Activated naive CD8-positive, alpha-beta T cell treated with anti-CD3 and anti-CD28 coated beads, Interleukin-2, amount 50 U/mL, for 24 hours (primary cell): ENCODE measurements at regions not wholly inside any gene's neighbourhood (a gene's known extent, or its start where the extent isn't known, plus 50 kb on each side); places are given as distances from the start of the nearest gene placed in this dataset.

ENCODE experiments used
- ATAC-seq: fragments of 150-1000 bp; cut with Tn5 transposase; one replicate; pipeline ENCODE4 v1.10.0; 2021
- DNase-seq: peaks from one replicate; pipeline ENCODE4 v3.0.0; 2021
- H3K27ac Mint-ChIP-seq: one replicate; pipeline ENCODE4 v1.8.0; 2021; ENCODE audit warnings: mild to moderate bottlenecking, mixed read lengths
- H3K27me3 Mint-ChIP-seq: one replicate; pipeline ENCODE4 v1.8.0; 2021; ENCODE audit warnings: mixed read lengths
- H3K36me3 Mint-ChIP-seq: one replicate; pipeline ENCODE4 v1.8.0; 2021; ENCODE audit warnings: low read depth, mixed read lengths
- H3K4me1 Mint-ChIP-seq: one replicate; pipeline ENCODE4 v1.8.0; 2021; ENCODE audit warnings: mixed read lengths
- H3K4me3 Mint-ChIP-seq: one replicate; pipeline ENCODE4 v1.8.0; 2021; ENCODE audit warnings: mild to moderate bottlenecking, moderate library complexity, mixed read lengths
- H3K9me3 Mint-ChIP-seq: one replicate; pipeline ENCODE4 v1.8.0; 2021; ENCODE audit warnings: mixed read lengths

DNA sequence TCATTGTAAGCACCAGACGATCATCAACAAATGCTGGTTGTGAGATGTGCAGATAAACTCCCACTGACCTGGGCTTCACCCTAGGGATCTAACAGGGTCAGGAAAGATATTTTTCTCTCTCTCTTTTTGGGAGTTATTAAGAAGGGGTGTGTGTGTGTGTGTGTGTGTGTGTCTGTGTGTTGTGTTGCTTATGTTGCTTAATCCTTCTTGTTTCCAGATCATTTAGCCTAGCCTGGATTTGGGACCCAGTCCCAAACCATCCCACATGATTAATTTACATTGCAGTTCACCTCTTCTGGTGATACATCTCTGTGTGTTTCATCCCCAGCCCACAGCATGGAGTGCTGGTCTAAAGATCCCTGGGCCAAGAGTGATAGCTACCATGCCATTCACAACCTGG is 122.8 kb upstream of the IPO9 start:
- Mint-ChIP-seq H3K9me3 (peaks cover 3% of the 10 kb centered on the region), H3K27ac (no peak overlapping the region), H3K36me3 (no peaks in the 10 kb centered on the region), H3K4me1 (no peaks in the 10 kb centered on the region), H3K4me3 (no peak overlapping the region), H3K27me3 (peaks cover 8% of the 10 kb centered on the region)
- ATAC-seq (no peak), DNase-seq (no peak)

DNA sequence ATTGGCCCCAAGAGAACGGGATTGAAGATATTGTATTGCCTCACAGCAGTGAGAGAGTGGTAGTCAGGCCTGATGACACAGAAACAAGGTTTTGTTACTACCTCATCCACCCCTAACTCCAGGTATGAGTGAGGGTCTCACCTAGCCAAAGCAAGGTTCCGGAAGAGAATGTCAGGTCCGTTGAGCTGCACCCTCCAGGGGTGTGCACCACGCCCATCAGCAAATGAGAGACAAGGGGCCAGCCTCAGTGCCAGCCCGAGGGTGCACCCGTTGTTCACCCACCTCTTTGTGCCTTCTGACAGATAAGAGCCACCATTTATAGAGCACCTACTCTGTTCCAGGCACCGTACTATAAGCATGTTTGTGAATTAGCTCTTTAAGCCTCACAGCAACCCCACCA is 121.9 kb upstream of the IPO9 start:
- ATAC-seq (no peak), DNase-seq (no peak)
- no peaks in the 10 kb centered on the region for H3K36me3 Mint-ChIP-seq
- no peaks in the 10 kb centered on the region for H3K4me1 Mint-ChIP-seq
- peaks cover under 1% of the 10 kb centered on the region for H3K9me3 Mint-ChIP-seq
- peaks cover 8% of the 10 kb centered on the region for H3K27me3 Mint-ChIP-seq
- H3K27ac Mint-ChIP-seq, result no peak overlapping the region
- no peak overlapping the region for H3K4me3 Mint-ChIP-seq

DNA sequence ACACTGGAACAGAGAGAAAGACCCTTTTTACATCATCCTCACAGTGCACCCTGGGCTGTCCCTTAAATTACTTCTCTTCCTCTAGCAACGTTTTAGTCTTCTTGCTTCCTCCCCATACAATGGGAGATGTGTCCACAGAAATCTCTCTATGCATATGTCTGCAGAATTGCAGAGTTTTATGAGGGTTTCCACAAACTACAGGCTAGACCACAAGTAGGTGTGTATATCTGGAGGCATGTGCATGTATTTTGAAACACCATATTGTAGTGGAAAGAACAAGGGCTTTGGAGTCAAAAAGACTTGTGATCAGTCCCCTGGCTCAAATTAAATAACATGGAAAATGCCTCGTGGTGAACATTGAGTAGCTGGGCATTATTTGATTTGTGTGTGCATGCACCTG is 121.3 kb upstream of the IPO9 start:
- H3K9me3 Mint-ChIP-seq, result no peaks in the 10 kb centered on the region
- no peaks in the 10 kb centered on the region for H3K36me3 Mint-ChIP-seq
- DNase-seq (no peak), ATAC-seq (no peak)
- no peaks in the 10 kb centered on the region for H3K4me1 Mint-ChIP-seq
- no peak overlapping the region for H3K27ac Mint-ChIP-seq
- H3K27me3 Mint-ChIP-seq, result peaks cover 8% of the 10 kb centered on the region
- H3K4me3 Mint-ChIP-seq, result no peak overlapping the region

DNA sequence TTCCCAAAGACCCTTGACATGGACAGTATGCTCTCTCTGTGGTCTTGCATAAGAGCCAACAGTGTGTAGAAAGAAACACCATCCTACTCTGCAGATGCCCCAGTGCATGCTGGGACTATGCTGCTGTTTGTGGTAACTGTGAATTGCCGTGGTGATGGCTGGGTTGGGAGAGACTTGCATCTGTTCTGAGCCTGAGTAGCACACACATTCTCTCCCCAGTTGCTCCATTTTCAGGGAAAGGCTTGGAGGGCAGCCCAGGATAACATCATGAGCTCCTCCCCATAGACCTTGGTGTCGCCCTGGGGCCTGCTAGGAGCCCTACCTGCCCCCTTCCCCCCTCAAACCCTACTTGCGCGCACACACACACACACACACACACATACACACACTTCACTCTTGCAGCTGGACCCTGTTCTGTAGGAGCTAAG is 120.9 kb upstream of the IPO9 start:
- Mint-ChIP-seq H3K27me3 (peaks cover 8% of the 10 kb centered on the region), H3K27ac (no peak overlapping the region), H3K4me1 (no peaks in the 10 kb centered on the region), H3K9me3 (no peaks in the 10 kb centered on the region), H3K4me3 (no peak overlapping the region), H3K36me3 (no peaks in the 10 kb centered on the region)
- DNase-seq, result no peak
- ATAC-seq, result no peak

DNA sequence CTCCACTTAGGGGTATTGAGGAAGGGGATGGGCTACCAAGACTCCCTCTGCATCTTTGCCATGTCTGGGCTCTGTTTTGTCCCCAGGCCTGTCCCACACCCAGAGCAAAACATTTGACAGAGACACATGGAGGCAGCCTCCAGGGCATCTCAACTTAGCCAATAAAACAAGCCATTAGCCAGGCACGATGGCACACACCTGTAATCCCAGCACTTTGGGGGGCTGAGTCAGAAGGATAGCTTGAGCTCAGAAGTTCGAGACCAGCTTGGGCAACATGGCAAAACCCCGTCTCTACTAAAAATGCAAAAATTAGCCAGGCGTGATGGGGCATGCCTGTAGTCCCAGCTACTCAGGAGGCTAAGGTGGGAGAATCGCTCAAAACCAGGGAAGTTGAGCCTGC is 120.3 kb upstream of the IPO9 start:
- H3K27ac Mint-ChIP-seq, result no peak overlapping the region

DNA sequence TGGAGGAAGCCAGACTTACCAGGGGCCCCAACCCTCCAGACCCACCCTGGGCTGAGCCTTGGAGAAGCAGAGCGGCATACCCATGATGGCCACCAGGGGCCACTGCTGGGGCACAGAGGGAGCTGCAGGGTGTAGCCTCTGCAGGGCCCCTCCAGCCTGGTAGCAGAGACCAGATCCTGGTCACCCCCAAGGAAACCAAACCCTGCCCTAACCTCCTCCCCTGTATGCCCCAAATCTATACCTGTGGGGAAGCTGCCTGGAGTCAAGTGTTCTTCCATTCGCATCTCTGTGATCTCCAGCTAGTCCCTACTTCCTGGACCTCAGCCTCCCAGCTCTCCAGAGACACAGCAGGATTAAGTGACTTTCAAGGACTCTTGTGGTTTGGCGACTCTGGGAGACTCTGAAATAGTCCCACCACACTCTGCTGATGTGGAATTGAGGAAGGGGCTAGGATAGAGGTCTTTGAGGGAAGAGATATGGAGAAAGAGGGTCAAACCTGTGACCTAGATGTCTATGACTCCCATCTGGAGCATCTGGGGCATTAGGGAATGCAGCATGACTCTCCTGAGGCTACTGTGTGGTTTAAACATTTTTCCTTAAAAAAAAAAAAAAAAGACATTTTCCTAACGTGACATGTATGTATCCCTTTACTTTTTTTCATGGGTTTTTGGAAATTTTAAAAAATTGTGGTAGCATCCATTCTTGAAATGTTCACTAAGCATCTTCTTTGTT is 119.2 kb upstream of the IPO9 start:
- Mint-ChIP-seq H3K36me3 (no peaks in the 10 kb centered on the region), H3K4me1 (no peaks in the 10 kb centered on the region), H3K9me3 (no peaks in the 10 kb centered on the region), H3K27me3 (peaks cover 6% of the 10 kb centered on the region), H3K27ac (no peak overlapping the region), H3K4me3 (no peak overlapping the region)
- ATAC-seq (peak; percentile 91), DNase-seq (peak; percentile 74)

More for the DNA sequence above, 120.3 kb upstream of the IPO9 start:
- H3K27me3 Mint-ChIP-seq, result peaks cover 8% of the 10 kb centered on the region
- no peak overlapping the region for H3K4me3 Mint-ChIP-seq
- no peaks in the 10 kb centered on the region for H3K36me3 Mint-ChIP-seq
- no peaks in the 10 kb centered on the region for H3K4me1 Mint-ChIP-seq
- DNase-seq (no peak), ATAC-seq (no peak)
- no peaks in the 10 kb centered on the region for H3K9me3 Mint-ChIP-seq

DNA sequence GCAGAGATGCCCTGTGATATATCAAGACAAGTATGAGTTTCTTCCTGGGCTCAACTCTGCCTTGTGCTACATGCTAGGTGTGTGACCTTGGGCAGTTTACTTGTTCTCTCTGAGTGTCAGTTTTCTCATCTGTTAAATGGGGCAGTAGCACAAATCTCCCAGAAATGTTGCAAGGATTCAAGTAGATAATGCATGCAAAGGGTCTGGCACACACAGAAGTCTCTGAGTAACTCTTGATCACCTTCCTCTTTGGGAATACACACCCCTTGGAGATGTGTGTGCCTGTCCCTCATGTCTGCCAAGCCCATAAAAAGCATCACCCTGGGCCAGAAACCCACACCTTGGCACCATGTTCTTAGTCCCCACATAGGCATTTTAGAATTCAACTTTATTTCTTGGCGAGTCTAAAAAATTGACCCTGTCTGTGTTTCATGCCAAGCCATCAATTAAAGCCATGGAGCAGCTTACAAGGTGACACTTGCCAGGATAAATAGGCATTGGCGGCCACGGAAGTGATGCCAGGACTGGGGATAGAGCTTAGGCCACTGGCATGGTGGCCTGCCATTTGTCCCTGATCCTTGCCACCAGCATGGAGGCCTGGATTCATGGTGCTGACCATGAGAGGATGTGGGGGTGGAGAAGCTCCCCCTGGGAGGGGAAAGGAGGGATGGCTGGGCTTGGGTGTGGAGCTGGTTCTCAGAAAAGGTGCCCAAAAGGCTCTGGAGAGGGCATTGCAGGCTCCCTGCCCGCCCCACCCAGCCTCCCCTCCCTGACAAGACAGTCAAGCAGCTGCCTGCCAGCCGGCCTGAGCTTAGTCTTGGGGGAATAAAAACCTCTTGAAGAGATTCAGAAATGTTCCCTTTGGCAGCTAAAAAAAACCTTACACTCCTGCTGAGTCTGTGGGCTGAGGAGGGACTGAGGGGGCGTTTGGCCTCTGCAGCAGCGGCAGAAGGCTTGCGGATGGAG is 118.0 kb upstream of the IPO9 start:
- ATAC-seq, result no peak
- peaks cover 2% of the 10 kb centered on the region for H3K27me3 Mint-ChIP-seq

DNA sequence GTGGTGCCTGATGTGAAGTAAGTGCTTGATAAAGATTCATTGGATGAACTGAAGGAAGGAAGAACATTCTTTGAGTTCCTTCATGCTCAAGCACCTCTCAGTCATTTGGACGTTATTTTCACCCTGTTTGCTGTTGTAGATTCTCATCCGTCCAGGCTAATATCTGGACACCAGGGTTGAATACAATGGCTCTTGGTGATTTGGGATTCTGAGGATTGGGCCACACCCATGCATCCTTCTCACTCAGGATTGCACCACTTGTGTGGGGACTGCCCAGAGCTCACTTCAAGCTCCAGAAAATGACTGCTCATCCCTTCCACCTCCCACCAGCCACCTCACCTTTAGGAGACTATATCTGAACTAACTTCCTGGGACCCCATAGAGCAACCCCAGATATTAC is 117.1 kb upstream of the IPO9 start:
- Mint-ChIP-seq H3K27me3 (no peaks in the 10 kb centered on the region), H3K27ac (no peak overlapping the region), H3K4me3 (no peak overlapping the region), H3K4me1 (peaks cover 4% of the 10 kb centered on the region), H3K9me3 (no peaks in the 10 kb centered on the region), H3K36me3 (no peaks in the 10 kb centered on the region)
- DNase-seq (no peak), ATAC-seq (no peak)

More for the DNA sequence above, 118.0 kb upstream of the IPO9 start:
- no peak for DNase-seq
- Mint-ChIP-seq H3K27ac (no peak overlapping the region), H3K36me3 (no peaks in the 10 kb centered on the region), H3K9me3 (no peaks in the 10 kb centered on the region), H3K4me3 (no peak overlapping the region), H3K4me1 (peaks cover under 1% of the 10 kb centered on the region)

DNA sequence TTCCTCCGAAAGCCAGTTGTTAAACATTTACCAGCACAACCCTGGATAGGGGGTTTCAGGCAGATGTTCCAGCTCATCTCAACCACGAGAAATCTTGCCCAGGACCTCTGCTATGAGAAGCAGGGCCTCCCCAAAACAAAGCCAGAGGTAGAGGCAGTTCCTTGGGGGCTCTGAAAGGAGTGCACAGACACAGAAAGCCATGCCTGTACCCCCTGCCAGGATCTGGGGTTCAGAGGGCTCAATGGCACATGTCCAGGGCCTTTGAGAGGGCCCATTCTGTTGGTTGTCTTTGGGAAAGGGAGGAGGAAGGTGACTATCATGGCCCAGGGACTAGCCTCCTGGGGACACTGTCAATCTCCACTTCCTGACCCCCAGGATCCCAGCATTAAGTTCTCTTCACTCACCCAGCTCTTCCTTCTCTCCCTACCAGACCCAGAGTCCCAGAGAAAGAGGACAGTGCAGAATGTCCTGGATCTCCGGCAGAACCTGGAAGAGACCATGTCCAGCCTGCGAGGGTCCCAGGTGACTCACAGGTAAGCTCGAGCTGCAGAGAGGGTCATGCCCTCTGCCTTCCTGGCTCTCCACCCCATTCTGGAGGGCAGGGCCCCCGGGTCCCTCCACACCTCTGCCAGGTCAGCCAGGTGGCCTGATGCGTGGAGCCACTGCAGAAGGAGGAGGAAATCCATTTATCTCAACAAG is 116.4 kb upstream of the IPO9 start:
- ATAC-seq (no peak), DNase-seq (no peak)
- H3K9me3 Mint-ChIP-seq, result no peaks in the 10 kb centered on the region
- peaks cover 4% of the 10 kb centered on the region for H3K4me1 Mint-ChIP-seq
- H3K36me3 Mint-ChIP-seq, result no peaks in the 10 kb centered on the region
- no peak overlapping the region for H3K27ac Mint-ChIP-seq
- H3K4me3 Mint-ChIP-seq, result no peak overlapping the region
- H3K27me3 Mint-ChIP-seq, result no peaks in the 10 kb centered on the region

DNA sequence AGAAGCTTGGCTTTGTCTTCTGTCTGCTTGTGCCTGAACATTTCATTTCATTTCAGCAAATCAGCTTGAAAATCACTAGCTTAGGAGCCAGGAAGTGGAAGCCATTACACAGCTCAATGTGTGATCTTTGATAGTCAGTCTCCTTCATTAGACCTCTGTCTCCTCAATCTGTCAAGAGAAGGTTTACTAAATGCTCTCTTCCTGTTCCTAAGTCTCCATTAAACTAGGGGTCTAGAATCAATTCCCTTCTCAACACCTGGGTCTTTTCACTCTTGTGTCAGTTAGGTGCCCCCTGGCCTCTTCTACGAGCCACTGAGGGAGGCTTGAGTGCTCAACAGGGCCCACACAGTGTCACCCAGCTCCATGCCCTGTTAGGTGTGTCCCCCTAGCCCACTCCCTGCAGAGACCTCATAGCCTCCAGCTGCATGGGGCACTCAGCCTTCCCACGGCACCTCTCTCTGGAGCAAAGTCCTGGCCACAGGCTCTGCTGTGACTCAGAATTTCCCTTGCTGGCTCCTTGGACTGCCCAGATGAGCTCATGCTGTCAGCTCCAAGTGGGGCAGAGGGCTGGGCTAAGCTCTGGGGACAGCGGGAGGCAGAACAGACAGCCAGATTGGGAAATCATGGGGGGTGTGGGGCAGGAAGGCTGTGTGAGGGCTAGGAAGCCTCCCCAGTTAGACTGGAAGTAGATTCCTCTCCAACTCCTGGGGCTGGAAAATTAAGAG is 115.7 kb upstream of the IPO9 start:
- Mint-ChIP-seq H3K4me1 (peaks cover 4% of the 10 kb centered on the region), H3K27ac (no peak overlapping the region), H3K27me3 (no peaks in the 10 kb centered on the region), H3K36me3 (no peaks in the 10 kb centered on the region), H3K4me3 (no peak overlapping the region), H3K9me3 (no peaks in the 10 kb centered on the region)
- DNase-seq (peak; percentile 8), ATAC-seq (peak; percentile 8)

DNA sequence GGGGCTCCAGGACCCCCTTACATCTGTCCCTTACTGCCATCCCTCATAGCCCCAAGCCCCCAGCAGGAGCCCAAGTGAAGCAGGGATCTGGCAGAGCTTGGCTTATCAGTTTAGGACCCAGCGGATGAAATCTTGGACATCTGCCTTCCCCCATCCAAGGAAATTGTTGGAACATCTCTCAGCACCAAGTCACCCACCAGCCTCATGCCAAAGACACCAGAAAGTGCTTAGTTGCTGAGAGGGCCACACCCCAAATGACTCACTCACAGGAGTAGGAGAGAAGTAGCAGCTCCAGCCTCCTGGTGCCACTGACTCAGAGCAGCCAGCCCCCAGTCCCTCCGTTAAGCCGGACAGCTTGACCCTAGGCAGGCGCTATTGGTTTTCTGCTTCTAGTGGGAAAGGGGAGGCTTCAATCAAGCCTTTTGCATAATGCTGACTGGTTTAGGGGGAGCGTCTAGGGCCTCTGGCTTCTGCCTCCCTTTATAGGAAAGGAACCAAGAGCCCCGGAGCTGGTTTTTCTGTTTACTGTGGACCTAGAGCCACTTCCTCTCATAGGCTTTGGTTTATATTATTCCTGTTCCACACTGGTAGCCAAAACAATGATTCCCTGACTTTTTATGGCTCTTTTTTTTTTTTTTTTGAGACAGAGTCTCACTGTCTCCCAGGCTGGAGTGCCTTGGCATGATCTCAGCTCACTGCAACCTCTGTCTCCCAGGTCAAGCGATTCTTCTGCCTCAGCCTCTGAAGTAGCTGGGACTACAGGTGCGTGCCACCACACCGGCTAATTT is 114.2 kb upstream of the IPO9 start:
- Mint-ChIP-seq H3K27ac (no peak overlapping the region), H3K4me3 (no peak overlapping the region)
- no peak for DNase-seq

DNA sequence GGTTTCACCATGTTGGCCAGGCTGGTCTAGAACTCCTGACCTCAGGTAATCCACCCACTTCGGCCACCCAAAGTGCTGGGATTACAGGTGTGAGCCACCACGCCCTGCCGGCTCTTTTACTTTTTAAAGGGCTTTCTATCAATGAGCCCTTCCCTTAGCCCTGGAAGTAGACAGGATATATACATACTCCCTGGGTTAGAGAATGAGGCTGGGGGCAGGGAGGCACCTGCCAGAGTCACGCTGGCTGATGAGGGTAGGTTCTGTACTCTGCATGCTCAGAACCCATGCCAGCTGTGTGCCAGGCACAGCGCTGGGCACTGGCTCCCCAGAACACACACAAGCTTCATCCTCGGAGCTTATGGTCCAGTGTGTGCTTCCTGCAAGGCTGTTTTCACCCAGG is 113.6 kb upstream of the IPO9 start:
- Mint-ChIP-seq H3K36me3 (no peaks in the 10 kb centered on the region), H3K27ac (no peak overlapping the region), H3K4me1 (peaks cover 4% of the 10 kb centered on the region), H3K27me3 (no peaks in the 10 kb centered on the region), H3K9me3 (no peaks in the 10 kb centered on the region), H3K4me3 (no peak overlapping the region)
- ATAC-seq, result no peak
- no peak for DNase-seq

More for the DNA sequence above, 114.2 kb upstream of the IPO9 start:
- H3K4me1 Mint-ChIP-seq, result peaks cover 4% of the 10 kb centered on the region
- H3K36me3 Mint-ChIP-seq, result no peaks in the 10 kb centered on the region
- no peak for ATAC-seq
- H3K9me3 Mint-ChIP-seq, result no peaks in the 10 kb centered on the region
- no peaks in the 10 kb centered on the region for H3K27me3 Mint-ChIP-seq

DNA sequence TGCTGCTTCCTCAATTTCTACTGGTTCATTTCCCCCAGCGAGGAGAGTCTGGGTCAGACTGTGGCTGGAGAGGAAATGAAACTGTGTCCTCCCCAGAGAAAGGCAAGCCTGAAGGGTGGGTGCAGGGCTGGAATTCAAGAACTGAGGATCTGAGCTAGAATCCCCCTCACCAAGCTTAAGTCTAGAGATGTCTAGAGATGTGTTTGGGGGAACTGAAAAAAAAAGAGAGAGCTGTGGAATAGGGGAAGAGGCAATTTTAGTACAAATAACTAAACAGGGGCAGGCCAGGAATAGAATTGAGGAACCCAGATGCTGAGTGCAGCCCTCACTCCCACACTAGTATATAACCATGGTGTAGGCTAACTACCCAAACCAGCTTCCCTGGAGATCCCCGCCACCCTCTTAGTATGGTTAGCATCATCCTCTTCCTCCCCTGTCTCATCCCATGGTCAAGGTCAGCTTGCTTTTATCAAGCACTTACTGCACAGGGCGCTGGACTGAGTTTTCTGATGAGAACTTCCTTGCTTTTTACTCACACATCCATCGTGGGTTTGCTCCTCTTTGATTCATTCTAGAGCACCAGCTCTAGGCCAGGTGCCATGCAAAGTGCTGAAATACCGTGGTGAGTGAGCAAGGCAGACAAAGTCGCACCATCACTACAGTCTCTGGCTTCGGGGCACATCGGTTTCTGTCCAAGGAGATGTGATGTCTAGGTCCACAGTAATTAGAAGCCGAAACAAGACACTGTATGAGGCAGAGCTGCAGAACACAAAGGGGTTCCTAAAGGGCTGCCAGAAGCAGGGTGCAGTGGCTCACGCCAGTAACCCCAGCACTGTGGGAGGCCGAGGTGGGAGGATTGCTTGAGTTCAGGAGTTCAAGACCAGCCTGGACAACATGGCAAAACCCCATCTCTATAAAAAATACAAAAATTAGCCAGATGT is 112.9 kb upstream of the IPO9 start:
- DNase-seq (no peak), ATAC-seq (no peak)
- no peak overlapping the region for H3K27ac Mint-ChIP-seq
- H3K27me3 Mint-ChIP-seq, result no peaks in the 10 kb centered on the region
- H3K36me3 Mint-ChIP-seq, result no peaks in the 10 kb centered on the region
- peaks cover 4% of the 10 kb centered on the region for H3K4me1 Mint-ChIP-seq
- no peaks in the 10 kb centered on the region for H3K9me3 Mint-ChIP-seq
- no peak overlapping the region for H3K4me3 Mint-ChIP-seq
